GM19438 (cell line): ENCODE measurements at regions not wholly inside any gene's neighbourhood (a gene's known extent, or its start where the extent isn't known, plus 50 kb on each side); places are given as distances from the start of the nearest gene placed in this dataset.

Experiments used
- ATAC-seq: cut with Tn5 transposase; IDR thresholded peaks from one replicate; pipeline ENCODE4 v1.9.1; 2021; ENCODE audit warnings: low read depth; ENCODE audit not compliant: unreplicated experiment

- ATAC-seq: no peak
Observed at GRCh38 chr3:181457756-181458155, 254.0 kb upstream of the SOX2 start.

GRCh38 chr3:181457190-181457589 lies 254.5 kb upstream of the SOX2 start:
- ATAC-seq: no peak

- ATAC-seq: no peak
Observed at GRCh38 chr3:181455276-181455675, 256.4 kb upstream of the SOX2 start.

GRCh38 chr3:181454451-181455027 lies 257.2 kb upstream of the SOX2 start:
- no peak for ATAC-seq

GRCh38 chr3:181446741-181447140 lies 265.0 kb upstream of the SOX2 start:
- ATAC-seq: no peak

- no peak for ATAC-seq
Observed at GRCh38 chr3:181442066-181442465, 269.7 kb upstream of the SOX2 start.

- no peak for ATAC-seq
Observed at GRCh38 chr3:181432992-181433391, 278.7 kb upstream of the SOX2 start.

GRCh38 chr3:181431748-181432147 lies 280.0 kb upstream of the SOX2 start:
- no peak for ATAC-seq

- no peak for ATAC-seq
Observed at GRCh38 chr3:181425074-181425473, 286.7 kb upstream of the SOX2 start.

GRCh38 chr3:181418233-181418632 lies 293.5 kb upstream of the SOX2 start:
- ATAC-seq: no peak

GRCh38 chr3:181417748-181418147 lies 294.0 kb upstream of the SOX2 start:
- no peak for ATAC-seq

- ATAC-seq: no peak
Observed at GRCh38 chr3:181410870-181411269, 300.9 kb upstream of the SOX2 start.

GRCh38 chr3:181403876-181404660 lies 307.7 kb upstream of the SOX2 start:
- no peak for ATAC-seq

GRCh38 chr3:181402347-181402746 lies 309.4 kb upstream of the SOX2 start:
- ATAC-seq: no peak

GRCh38 chr3:181384970-181385369 lies 326.8 kb upstream of the SOX2 start:
- no peak for ATAC-seq

- ATAC-seq: no peak
Observed at GRCh38 chr3:181383760-181384159, 328.0 kb upstream of the SOX2 start.

- ATAC-seq: no peak
Observed at GRCh38 chr3:181383201-181383600, 328.5 kb upstream of the SOX2 start.

GRCh38 chr3:181382656-181383055 lies 329.1 kb upstream of the SOX2 start:
- no peak for ATAC-seq

- no peak for ATAC-seq
Observed at GRCh38 chr3:181379278-181379677, 332.4 kb upstream of the SOX2 start.

GRCh38 chr3:181369637-181370036 lies 342.1 kb upstream of the SOX2 start:
- ATAC-seq: no peak

GRCh38 chr3:181363231-181363630 lies 348.5 kb upstream of the SOX2 start:
- no peak for ATAC-seq

- no peak for ATAC-seq
Observed at GRCh38 chr3:181362378-181362777, 349.3 kb upstream of the SOX2 start.
